ENCODE measurements at regions not wholly inside any gene's neighbourhood (a gene's known extent, or its start where the extent isn't known, plus 50 kb on each side); places are given as distances from the start of the nearest gene placed in this dataset.

DNA sequence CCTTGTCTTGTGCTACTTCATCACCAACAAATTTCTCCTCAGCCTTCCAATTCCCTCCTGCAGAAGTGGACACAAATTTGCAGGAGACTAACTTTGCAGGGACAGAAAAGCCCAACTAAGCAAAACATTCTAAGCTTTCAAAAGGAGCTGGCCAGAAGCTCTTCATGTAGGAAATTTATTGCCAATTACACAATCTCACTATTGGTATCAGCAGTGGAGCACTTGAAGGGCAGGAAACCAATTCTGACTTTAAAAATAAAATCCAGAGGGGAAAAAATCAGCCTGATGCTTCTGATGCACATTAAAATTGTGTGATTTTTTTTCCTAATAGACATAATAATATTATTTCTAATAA is 193.3 kb downstream of the LY86 start:
- no peak for DNase-seq (ENCODE audit: low read depth)

DNA sequence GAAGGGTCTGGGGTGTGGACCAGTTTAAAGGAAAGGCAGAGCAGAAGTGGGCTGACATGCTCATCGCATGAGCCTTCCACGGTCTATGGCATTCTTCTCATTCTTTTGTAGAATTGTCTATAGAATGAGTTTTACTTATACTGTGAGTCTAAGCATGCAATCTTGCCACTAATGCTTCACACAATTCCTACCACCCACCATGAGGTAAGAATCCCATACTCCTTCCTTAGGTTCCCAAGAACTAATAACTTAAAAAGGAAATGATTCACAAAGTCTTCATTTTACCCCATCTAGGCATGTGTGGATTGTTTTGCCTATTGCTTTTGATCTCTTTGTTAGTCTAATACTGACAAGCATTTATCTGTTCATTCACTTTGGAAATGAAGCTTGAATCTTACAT is 195.2 kb downstream of the LY86 start:
- DNase-seq (ENCODE audit: low read depth), result no peak

DNA sequence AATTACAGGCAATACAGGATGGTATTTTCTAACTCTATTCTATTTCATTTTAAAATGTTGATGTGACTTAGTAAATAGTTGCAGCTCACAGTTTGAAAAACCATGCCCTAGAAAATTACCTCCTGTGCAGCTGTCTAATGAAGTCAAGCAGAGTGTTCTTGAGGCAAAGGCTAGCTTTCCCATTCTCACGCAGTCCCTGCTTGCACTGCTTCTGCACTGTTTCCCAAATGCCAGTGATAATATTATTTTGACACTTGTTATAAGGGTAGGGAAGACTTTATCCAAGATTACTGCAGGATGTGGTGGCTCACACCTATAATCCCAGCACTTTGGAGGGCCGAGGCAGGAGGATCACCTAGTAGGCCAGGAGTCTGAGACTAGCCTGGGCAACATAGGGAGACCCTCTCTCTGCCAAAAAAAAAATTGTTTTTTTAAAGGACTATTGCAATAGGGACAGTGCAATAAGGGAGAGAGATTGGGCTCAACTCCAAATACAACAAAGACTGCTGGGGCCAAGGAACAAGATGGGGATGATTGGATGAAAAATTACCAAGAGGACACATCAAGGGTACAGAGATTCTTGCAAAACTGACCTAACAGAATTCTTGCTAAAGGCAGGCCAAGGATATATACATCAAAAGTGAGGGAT is 196.1 kb downstream of the LY86 start:
- DNase-seq (ENCODE audit: low read depth), result no peak

DNA sequence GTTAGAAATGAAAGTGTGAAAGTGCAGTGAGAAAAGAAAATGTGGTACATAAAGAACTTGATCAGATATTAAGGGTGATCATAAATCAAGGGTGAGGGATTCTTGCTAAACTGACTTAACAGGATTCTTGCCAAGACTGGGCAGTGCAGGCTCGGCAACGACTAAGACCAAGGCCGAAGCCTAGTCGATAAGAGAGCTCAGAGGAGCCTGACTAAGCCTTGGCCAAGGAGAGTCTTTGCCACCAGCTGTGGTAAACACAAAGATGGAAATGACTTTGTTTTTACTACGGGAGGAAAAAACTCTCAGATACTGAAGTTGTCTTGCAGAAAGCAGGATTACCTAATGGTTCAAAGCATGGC is 196.6 kb downstream of the LY86 start:
- no peak for DNase-seq (ENCODE audit: low read depth)

DNA sequence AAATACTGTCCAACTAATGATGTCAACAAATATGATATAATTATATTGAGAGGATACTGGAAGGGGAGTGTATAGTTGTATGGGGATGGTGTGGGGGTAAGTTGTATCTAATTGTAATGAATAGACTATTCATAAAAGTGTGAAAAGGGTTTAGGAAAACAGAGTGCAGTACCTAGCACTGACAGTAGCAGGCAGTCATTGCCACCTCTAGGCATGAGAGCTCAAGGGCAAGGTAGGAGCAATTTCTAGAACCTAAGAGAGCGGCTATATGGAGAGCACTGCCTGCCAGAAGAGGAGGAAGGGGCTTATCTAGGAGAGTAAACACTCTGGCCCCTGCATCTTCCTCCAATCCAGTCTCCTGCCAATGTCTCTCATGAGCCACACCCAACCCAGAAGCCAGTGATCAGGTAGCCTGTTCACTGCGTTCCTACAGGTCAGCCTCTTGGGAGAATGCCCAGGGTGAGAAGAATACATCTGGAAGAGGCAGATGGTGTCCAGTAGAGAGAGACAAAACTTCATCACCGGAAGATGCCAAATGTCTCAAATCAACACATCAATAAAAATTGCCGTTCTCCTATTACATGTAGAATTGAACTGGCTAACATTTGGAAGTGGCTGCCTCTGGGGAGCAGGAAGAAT is 200.0 kb downstream of the LY86 start:
- no peak for DNase-seq (ENCODE audit: low read depth)

DNA sequence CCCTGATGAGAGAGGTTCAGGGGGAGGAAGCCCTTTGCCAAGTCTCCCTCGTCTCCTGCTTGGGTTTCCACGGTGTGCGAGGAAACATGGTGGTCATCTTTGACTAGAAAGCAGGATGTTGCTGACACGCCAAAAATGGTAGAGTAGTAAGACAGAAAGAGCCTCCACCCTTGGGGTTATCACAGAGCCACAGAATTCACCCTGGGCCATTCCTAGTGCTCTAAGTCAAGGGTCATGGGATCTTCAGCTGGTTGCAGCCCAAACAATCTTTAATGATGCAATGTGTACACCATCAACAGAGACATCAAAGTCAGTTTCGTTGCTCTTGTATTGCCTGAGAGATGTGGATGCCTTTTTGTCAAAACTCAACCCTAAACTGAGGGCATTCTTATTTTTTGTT is 201.9 kb downstream of the LY86 start:
- no peak for DNase-seq (ENCODE audit: low read depth)

DNA sequence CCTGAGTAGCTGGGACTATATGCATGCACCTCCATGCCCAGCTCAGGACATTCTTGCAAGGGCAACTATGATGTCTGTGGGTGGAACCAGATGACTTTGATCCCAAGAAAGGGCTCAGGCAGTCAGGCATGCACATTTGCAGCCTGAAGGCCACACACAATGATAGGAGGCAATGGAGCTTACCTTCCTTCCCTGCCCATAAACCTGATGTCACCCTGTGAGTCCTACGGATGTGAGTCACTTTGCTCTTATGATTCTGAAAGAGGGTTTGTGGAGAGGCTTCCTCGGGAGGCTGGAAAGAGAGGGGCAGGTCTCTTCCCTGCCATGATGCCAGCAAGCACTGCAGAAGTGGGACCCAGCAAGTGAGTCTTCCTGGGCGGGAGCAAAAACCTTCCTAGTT is 202.4 kb downstream of the LY86 start:
- DNase-seq (ENCODE audit: low read depth), result no peak

DNA sequence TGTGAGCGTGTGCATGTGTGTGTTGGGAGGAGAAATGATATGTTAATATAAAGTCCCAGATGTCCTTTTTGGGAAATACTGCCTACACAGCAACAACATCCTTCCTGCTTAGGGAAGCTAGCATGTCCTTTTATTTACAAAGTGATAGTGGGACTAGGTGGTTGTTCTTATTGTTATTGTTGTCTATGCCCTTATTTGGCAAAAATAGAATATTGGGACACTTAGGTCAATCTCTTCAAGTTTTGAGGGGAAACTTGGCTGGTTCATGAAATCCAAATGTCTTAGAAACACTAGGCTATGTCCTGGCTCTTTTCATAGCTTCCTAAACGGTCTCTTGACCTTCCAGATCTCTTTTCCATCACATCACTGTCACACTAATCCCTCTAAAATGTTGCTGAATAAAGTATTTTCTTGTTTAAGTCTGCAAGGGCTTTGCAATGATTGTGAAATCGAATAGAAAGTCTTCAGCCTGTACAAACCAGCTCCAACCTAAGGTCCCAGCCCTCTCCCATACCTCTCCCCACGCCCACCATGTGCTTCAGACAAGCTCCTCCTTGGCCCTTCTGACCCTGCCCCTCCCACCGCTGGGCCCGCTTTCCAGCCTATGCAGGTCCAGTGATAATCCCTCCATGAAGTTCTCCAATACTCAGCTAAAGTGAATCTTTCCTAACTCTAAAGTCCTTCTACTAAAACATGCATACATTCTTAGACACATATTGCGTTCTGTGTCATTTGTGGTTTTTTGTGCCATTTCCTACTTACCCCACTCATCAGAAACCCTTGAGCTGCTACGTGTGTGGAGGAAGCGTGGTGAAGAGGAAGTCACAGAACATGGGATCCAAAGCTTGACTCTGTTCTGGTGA is 205.1 kb downstream of the LY86 start:
- DNase-seq (ENCODE audit: low read depth), result no peak

DNA sequence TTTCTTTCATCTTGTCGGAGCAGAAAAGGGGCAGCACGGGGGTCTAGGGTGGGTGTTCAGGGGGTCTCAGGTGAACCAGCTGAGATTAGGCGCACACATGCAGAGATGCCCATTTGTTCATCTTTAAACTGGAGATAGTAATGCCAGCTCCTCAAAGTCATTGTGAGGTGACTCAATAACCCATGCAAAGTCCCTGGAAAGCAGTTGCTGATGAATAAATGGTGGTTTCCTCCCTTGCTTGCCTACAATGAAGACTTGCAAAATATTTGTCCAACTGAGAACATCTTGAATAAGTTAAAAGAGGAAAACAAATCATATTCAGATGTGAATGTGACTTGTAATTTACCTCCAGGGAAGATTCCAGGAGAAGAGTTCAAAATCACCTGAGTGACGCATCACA is 206.9 kb downstream of the LY86 start:
- DNase-seq (ENCODE audit: low read depth), result no peak

DNA sequence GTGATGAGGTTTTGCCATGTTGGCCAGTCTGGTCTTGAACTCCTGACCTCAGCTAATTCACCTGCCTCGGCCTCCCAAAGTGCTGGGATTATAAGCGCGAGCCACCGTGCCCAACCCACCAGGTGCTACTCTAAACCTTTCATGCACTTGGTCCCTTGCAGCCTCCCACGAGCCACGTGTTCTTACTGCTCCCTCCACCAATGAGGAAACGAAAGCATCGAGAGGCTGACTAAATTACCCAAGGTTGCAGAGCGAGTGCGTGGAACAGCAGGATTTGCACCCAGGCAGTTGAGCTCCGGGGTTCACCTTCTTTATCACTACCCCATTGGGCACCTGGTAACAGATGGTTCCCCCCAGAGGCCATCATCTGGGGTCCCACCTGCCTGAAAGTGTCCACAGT is 208.3 kb downstream of the LY86 start:
- no peak for DNase-seq (ENCODE audit: low read depth)

DNA sequence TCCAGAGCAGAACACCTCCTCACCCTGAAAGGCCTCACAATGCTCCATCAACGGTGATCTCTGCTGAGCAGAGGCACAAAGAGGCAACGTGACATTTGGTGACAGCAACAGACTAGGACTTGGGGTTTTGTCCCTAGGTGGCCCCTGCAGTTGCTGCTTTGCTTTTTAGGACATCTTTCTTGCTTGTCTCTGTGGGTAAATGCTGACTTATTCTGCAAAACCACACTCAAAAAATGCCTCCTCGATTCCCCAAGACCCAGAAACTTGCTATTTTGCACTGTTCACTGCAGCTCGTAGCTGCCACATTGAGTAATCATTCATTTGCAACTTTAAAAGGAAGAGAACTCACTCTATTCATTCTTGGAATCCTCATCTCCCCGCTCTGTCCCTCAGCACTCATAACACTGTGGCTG is 209.9 kb downstream of the LY86 start:
- no peak for DNase-seq (ENCODE audit: low read depth)

DNA sequence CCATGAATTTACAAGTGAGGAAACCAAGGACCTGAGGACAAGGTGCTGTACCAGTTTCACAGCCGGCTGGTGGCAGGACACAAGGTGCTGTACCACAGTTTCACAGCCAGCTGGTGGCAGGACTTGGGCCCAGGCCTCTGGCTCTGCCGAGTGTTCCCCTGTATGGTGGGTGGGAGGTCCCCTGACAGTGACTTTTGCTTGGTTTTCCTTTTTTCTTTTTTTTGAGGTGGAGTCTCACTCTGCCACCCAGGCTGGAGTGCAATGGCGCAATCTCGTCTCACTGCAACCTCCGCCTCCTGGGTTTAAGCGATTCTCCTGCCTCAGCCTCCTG is 212.4 kb downstream of the LY86 start:
- no peak for DNase-seq (ENCODE audit: low read depth)

DNA sequence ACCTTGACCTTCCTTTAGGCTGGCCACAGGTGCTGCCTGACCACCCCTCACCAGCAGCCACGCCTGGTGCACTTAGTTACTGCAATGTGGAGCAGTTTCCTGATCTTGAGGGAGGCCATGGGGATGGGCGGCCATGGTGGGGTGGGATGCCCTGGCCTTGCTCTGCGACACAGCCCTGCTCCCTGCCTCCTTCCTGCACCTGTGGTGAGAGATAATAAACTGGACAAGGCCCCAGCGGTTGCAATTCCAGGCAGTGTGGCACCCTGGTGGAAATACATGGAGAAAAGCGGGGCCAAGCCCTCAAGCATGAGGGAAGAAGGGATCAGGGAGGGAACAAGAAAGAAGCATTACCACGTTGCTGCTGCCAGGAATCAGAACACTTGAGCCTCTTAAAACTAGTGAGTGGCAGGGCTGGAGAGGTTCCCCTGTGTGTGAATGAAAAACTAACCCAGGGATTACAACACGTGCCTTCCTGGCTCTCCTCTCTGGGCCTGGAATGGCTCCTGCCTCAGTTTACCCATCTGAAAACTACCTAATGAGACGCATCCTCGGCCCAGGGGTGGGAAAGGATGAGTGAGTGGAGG is 213.2 kb downstream of the LY86 start:
- DNase-seq (ENCODE audit: low read depth), result no peak

DNA sequence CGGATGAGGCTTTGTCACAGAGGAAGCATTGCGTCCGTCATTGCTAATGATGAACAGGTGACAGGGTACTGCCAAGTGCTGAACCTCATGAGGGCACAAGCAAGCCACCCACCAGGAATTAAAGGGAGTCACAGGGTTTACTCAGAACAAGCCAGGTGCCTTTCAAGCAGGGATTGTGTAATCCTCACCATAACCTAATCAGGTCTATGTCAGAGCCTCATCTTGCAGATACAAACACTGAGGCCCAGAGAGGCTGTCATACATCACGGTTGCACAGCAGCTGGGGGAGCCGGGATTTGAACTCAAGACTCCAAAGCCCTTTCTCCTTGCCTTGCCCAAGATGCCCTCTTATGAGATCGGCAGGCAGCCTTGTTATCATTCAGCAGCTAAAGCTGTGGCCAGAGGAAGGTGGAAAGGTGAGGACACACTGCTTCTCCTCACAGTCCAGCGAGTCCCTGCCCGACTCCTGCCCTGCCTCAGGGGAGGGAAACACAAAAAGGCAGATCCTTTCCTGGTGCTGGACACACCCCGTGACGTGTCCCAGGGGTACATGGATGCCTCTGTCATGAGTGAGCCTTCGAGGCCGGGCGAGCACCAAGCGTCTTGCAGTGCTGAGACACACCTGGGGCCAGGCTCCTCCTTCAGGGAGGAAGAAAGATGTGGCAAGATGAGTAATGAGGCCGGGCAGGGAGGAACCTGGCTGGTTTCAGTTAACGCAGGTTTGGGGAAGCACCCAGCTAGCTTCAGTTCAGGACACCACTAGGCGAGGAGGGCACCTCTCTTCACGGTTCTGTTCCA is 214.9 kb downstream of the LY86 start:
- no peak for DNase-seq (ENCODE audit: low read depth)

DNA sequence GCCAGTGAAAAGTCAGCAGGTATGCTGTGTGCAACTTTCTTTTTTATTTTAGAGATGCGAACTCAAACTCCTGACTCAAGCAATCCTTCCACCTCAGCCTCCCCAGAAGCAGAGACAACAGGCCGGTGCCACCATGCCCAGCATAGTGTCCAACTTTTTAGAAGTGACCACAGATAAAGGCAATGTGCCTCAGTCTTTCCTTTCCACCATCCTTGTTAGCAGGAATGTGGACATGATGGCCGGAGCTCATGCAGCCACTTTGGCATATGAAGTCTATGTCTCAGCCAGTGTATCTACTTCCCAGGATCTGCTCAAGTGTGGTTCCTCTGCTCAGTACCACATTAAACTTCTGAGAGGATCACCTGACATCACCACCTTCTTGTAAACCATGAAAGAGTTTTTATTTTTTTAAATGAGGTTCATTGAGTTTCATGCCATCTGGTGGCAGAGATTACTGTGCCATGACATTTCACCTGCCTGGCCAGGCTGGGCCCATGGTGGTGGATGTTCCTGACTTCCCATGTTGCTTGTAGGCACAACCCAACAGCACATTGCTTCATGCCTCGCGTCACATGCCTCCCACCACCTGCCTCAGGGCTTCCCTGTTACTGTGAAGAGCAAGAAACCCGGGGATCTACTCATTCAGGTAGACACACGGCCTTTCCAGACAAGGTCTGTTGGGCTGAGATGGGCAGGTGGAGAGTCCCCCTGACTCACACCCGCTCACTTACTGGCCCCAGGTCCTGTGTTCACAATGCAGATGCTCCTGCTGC is 216.5 kb downstream of the LY86 start:
- no peak for DNase-seq (ENCODE audit: low read depth)

DNA sequence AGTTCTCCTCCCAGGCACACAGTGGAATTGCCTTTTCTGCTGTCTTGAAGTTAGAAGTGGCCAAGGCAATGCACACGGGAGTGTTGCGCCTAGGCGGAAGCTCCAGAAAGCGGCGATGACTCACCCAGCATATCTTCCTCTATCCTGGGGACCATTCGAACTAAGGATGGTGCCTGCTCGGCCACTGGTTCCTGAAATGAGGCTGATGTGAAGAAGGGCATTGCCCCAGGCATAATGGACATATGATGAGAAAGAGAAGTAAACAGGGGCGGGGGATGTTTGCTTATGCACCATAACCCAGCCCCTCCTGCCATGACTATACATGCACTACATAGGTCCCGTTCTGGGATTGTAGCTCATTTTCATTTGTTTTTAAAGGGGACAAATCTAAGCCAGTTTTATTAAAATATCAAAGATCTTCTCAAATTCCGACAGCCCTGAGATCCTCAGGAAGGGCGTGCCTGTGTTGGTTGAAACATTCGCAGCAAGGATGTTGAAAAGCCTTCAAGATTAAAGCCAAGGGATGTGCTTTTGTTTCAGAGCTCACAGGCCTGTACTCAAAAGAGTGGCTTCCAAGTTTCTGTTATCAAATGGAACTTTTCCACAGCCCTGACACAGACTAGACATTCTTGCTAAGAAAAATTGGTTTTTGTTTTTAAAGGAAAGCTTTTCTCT is 218.5 kb downstream of the LY86 start:
- no peak for DNase-seq (ENCODE audit: low read depth)

DNA sequence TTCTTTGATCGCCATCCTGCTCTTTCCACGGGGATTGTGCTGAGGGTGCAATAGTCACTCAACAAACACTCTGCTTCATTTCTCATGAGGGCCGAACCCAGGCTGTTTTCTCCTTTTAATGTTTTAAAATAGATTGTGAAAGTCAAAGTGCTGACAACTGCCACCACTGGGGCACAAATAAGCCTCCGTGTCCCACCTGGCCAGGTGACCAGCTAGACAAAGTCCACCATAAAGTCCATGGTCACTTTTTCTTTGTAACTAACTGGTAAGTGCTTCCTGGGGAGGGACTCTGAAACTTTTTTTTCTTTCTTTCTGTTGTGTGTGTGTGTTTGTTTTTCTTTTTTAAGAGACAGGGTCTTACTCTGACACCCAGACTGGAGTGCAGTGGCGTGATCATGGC is 219.8 kb downstream of the LY86 start:
- DNase-seq (ENCODE audit: low read depth), result no peak

DNA sequence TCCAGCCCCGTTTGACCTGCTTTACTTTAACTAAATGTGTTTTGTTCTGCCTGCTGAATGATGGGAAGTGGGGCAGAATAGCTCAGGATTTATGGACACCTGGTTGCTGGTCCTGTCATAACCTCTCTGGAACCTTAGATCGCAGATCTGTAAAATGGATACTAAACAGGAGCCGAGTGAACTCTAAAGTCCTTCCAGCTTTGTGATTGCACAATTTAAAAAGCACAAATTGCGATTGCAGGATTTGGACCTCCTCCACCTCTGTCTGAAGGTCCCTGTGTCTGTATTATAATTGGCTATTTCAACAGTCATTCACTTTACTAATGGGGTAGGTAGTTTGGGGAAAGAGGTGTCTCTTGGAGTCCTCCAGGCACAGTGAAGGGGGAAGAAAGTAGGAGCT is 220.4 kb downstream of the LY86 start:
- no peak for DNase-seq (ENCODE audit: low read depth)

DNA sequence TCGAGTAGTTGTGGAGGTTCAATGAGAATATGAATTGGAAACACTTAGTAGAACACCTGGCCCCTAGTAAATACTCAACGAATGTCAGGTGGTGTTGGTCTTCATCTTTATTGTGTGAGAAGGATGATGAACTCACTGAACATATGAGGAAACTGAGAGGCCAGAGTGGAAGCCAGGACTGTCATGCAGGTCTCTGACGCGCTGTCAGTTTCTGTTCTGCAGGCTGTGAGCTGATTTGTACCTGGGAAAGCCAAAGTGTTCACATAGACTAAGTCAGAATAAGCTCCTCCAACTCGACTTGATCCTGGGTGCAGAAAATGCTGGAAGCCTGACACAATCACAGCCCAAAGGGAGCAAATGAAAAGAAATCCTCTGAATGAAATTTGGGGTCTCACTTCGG is 222.2 kb downstream of the LY86 start:
- no peak for DNase-seq (ENCODE audit: low read depth)

DNA sequence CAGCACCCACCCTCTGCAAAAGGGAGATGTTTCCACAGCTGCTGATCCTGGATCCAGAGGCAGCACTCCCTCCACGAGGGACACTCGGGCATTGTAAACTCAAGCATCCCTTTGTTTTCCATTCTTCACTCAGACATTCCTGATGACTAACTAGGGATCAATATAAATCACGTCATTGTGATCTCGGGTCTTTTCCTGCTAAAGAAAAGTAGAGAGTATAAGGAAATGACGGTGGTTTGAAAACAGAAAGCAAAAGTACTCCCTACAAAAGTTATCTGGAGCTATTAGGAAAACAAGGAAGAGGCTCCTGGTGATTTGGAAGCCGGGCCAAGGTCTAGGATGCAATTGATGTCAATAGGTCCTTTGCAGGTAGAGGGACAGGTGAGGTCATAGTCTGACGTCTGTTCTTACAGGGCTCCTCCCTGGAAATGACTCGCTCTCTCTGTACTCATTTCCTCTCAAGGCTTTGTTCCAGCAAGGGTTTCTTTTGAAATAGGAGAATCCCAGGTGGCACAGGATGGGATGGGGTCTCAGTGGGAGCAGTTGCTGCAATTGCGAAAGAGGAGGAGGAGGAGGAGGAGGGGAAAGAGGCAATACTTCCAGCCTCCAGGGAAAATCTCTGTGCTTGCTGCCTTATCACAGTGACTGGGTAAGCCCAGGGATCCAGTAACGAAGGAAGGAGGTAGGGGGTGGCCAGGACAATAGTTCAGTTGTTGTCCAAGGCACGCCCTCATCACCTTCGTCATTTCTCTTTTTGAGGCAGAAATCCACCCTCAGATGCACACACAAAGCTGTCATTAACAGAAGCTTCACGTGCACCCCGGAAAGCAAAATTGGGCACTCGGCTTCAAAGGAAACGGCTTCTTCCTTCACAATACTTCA is 222.8 kb downstream of the LY86 start:
- no peak for DNase-seq (ENCODE audit: low read depth)

Measured in activated T-helper 9 cell treated with anti-CD3 and anti-CD28 coated beads, Interleukin-2, amount 50 U/mL, for 16 hours (primary cell).